Kidney epithelial cell (primary cell): ENCODE measurements at regions not wholly inside any gene's neighbourhood (a gene's known extent, or its start where the extent isn't known, plus 50 kb on each side); places are given as distances from the start of the nearest gene placed in this dataset.

Experiments used
- DNase-seq: peaks from one replicate; pipeline ENCODE4 v3.0.0-alpha.2; 2010; ENCODE audit warnings: low read depth
- H3K27me3 ChIP-seq: 2 replicates; pipeline ENCODE4 v1.6.0; 2011; ENCODE audit warnings: low read length; ENCODE audit not compliant: control insufficient read depth, insufficient read depth
- H3K36me3 ChIP-seq: 2 replicates; pipeline ENCODE4 v1.5.1; 2011; ENCODE audit warnings: low read length; ENCODE audit not compliant: control insufficient read depth, insufficient read depth
- H3K4me3 ChIP-seq: 2 replicates; pipeline ENCODE4 v1.5.1; 2011; ENCODE audit warnings: low read depth, mild to moderate bottlenecking, control low read depth, low read length
- TF ChIP-seq, protein P1 (sequence below): IDR thresholded peaks from 2 replicates; pipeline ENCODE4 v1.5.1; 2011; ENCODE audit warnings: mild to moderate bottlenecking, moderate library complexity, low read length, control low read depth, inconsistent platforms; ENCODE audit not compliant: insufficient read depth, poor library complexity, severe bottlenecking

DNA sequence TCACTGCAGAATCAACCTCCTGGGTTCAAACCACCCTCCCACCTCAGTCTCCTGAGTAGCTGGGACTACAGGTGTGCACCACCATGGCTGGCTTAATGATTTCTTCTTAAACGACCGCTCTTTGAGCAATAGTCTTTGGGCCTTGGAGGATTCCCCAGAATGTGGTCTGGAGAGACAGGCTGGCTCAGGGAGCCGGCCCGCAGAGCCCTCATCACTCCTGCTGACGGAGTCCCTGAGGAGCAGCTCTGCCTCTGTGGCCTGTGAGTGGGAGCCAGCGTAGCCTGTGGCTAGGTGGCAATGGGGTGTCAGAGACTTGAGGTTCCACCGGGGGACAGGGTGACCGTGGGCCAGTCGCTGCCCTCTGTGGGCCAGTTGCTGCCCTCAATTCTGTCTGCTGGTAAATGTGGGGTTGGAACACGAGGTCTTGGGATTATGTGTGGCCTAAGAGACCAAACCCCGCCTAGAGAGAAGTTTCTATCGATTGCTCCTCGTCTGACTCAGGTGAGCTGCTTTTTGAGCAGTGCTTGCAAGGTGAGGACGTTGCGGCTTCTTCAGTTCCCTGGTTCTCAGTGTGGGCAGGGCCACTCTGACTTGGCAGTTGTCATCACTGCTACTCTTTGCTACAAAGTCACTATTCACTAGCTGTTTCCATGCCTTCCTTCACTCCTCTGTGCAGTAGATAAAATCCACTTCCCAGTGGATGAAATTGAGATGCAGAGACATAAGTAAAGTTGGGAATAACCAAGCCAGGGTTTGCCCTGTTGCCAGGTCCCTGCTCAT lies 124.8 kb upstream of the NECTIN1 start:
- TF ChIP-seq, protein P1, sequence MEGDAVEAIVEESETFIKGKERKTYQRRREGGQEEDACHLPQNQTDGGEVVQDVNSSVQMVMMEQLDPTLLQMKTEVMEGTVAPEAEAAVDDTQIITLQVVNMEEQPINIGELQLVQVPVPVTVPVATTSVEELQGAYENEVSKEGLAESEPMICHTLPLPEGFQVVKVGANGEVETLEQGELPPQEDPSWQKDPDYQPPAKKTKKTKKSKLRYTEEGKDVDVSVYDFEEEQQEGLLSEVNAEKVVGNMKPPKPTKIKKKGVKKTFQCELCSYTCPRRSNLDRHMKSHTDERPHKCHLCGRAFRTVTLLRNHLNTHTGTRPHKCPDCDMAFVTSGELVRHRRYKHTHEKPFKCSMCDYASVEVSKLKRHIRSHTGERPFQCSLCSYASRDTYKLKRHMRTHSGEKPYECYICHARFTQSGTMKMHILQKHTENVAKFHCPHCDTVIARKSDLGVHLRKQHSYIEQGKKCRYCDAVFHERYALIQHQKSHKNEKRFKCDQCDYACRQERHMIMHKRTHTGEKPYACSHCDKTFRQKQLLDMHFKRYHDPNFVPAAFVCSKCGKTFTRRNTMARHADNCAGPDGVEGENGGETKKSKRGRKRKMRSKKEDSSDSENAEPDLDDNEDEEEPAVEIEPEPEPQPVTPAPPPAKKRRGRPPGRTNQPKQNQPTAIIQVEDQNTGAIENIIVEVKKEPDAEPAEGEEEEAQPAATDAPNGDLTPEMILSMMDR = no peak
- Histone ChIP-seq H3K4me3 (no peak overlapping the region), H3K36me3 (no peaks in the 10 kb centered on the region), H3K27me3 (peaks cover 3% of the 10 kb centered on the region)
- no peak for DNase-seq

DNA sequence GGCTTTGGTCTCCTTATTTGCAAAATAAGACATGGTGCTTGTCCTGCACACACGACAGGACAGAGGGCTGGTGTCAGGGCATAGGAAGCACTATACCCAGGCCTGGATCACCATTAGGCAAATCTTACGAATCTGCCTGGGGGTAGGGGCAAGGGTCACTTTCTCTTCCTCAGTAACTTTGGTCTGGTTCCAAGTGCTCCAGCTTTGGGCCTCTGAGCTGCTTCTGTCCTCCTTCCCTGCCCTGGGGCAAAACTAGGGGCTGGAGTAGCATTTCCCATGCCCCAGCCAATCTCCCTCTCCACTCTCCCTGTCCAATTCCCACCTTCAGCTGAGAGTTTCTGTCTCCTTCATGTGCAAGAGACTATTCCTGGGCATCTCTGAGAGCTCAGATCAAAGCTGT lies 123.7 kb upstream of the NECTIN1 start:
- no peak for DNase-seq
- TF ChIP-seq, protein P1 = no peak
- no peaks in the 10 kb centered on the region for H3K36me3 ChIP-seq

DNA sequence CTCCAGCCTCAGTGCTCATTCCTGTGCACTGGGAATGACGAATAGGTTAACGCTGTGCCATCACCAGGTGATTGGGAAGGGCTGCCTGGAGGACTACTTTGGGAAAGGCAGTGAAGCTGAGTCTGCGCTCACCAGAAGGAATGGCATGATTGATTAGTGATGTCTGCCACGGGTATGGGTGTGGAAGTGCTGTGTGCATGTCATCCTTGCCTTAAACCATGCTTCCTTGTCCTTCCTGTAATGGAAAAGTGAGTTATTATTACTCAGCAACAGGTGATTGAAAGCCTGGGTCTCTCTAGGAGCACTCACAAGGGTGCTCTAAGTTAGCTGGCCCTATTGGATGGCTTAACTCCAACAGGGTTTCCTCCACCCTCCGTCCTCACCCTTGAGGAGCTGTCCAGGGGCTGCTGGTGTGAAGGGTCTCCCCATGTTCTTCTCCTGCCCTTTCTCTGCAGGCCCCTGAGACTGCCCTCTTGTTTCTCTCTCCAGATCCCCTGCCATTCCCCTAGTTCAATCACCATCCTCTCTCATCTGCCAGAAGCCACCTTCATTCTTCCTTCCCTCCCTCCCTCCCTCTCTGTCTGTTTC lies 121.9 kb upstream of the NECTIN1 start:
- TF ChIP-seq, protein P1 = no peak
- H3K4me3 ChIP-seq = no peak overlapping the region
- H3K27me3 ChIP-seq = no peaks in the 10 kb centered on the region
- no peaks in the 10 kb centered on the region for H3K36me3 ChIP-seq
- no peak for DNase-seq

More for the DNA sequence above, 123.7 kb upstream of the NECTIN1 start:
- H3K27me3 ChIP-seq = no peaks in the 10 kb centered on the region
- no peak overlapping the region for H3K4me3 ChIP-seq

DNA sequence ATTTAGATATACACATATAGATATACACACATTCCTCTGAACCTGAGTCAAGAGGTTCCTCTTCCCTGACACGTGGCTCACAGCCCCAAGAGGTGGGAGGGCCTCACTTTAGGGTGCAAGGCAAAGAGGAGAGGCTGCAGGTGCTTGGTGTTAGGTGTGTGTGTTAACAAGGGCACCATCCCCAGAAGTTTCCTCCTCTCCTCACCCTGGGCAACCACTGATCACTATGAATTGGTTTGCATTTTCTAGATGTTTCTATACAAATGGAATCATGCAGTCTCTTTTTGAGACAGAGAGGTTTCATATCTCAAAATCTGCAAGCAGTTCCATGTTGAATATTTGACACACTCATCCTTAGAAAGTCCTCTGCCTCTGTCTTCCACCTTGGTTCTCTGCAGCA lies 120.9 kb upstream of the NECTIN1 start:
- Histone ChIP-seq H3K4me3 (no peak overlapping the region), H3K36me3 (no peaks in the 10 kb centered on the region), H3K27me3 (peaks cover 3% of the 10 kb centered on the region)
- TF ChIP-seq, protein P1 = no peak
- DNase-seq = no peak

DNA sequence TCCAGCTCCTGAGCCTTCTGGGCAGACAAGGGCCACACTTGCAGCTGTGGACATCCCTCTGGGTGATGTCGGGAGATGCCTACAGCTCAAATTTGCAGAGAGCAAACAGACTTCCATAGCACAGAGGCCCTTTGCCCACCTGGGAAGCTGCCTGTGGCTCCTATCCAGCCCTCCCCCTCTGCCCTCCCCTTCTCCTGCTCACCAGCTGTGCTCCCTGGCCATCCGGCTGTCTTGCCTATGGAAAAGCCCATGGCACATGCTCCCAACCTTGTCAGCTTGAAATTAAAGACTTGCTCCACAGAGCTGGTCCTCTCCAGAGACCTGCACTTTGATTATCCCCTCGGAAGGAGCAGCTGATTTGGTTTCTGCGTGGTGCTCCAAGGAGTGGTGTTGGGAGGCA lies 118.9 kb upstream of the NECTIN1 start:
- H3K27me3 ChIP-seq = peaks cover 6% of the 10 kb centered on the region
- H3K4me3 ChIP-seq = no peak overlapping the region
- no peak for DNase-seq
- TF ChIP-seq, protein P1 = no peak
- H3K36me3 ChIP-seq = no peaks in the 10 kb centered on the region
